Calu3 (cell line): ENCODE measurements at regions not wholly inside any gene's neighbourhood (a gene's known extent, or its start where the extent isn't known, plus 50 kb on each side); places are given as distances from the start of the nearest gene placed in this dataset.

Experiments used
- BruUV-seq: library from RNA; stranded (reverse); fragments of 400-500 nt; replicated peaks from 2 replicates; lab custom pipeline; 2021; lab: Mats Ljungman, UMichigan
- CTCF ChIA-PET: fragments of 300-600 bp; sonication (Branson Sonifier 250); formaldehyde crosslinking; loops from one replicate; lab custom pipeline; 2022; ENCODE audit warnings: antibody characterized with exemption; lab: Charles Lee
- DNase-seq: peaks from one replicate; pipeline ENCODE4 v3.0.0; 2022
- H3K27ac Mint-ChIP-seq: one replicate; pipeline ENCODE4 v1.8.0; 2022; ENCODE audit warnings: mixed read lengths; ENCODE audit not compliant: unreplicated experiment
- H3K27me3 Mint-ChIP-seq: one replicate; pipeline ENCODE4 v1.8.0; 2022; ENCODE audit warnings: mixed read lengths; ENCODE audit not compliant: unreplicated experiment
- H3K36me3 Mint-ChIP-seq: one replicate; pipeline ENCODE4 v1.8.0; 2022; ENCODE audit warnings: mild to moderate bottlenecking, moderate library complexity, mixed read lengths; ENCODE audit not compliant: insufficient read depth, unreplicated experiment
- H3K4me1 Mint-ChIP-seq: one replicate; pipeline ENCODE4 v1.8.0; 2022; ENCODE audit warnings: mild to moderate bottlenecking, low read depth, mixed read lengths; ENCODE audit not compliant: unreplicated experiment
- H3K4me3 Mint-ChIP-seq: one replicate; pipeline ENCODE4 v1.8.0; 2022; ENCODE audit warnings: mild to moderate bottlenecking, low read depth, moderate library complexity, mixed read lengths; ENCODE audit not compliant: unreplicated experiment
- H3K9me3 Mint-ChIP-seq: one replicate; pipeline ENCODE4 v1.8.0; 2022; ENCODE audit warnings: low read depth, mixed read lengths; ENCODE audit not compliant: unreplicated experiment
- intact Hi-C: fragments of 100-400 bp; cut with micrococcal nuclease; formaldehyde crosslinking; loops from one replicate; pipeline ENCODE4 v1.10.0; 2022; ENCODE audit not compliant: unreplicated experiment
- TF ChIP-seq, protein P1 (sequence below): fragments of 200-600 bp; IDR thresholded peaks from one replicate; pipeline ENCODE4 v1.8.0; 2022; ENCODE audit warnings: antibody characterized with exemption; ENCODE audit not compliant: unreplicated experiment

GRCh38 chr4:100804576-100805360 is 286.9 kb upstream of the EMCN start:
- H3K27me3 Mint-ChIP-seq: no peaks in the 10 kb centered on the region
- intact Hi-C loops: no loop called here
- no TSS peak for BruUV-seq
- H3K4me1 Mint-ChIP-seq: no peaks in the 10 kb centered on the region
- H3K27ac Mint-ChIP-seq: no peak overlapping the region
- H3K36me3 Mint-ChIP-seq: no peaks in the 10 kb centered on the region
- no peak overlapping the region for H3K4me3 Mint-ChIP-seq
- DNase-seq: no peak
- CTCF ChIA-PET: no interaction called here
- H3K9me3 Mint-ChIP-seq: no peaks in the 10 kb centered on the region
- TF ChIP-seq, protein P1, sequence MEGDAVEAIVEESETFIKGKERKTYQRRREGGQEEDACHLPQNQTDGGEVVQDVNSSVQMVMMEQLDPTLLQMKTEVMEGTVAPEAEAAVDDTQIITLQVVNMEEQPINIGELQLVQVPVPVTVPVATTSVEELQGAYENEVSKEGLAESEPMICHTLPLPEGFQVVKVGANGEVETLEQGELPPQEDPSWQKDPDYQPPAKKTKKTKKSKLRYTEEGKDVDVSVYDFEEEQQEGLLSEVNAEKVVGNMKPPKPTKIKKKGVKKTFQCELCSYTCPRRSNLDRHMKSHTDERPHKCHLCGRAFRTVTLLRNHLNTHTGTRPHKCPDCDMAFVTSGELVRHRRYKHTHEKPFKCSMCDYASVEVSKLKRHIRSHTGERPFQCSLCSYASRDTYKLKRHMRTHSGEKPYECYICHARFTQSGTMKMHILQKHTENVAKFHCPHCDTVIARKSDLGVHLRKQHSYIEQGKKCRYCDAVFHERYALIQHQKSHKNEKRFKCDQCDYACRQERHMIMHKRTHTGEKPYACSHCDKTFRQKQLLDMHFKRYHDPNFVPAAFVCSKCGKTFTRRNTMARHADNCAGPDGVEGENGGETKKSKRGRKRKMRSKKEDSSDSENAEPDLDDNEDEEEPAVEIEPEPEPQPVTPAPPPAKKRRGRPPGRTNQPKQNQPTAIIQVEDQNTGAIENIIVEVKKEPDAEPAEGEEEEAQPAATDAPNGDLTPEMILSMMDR: no peak

GRCh38 chr4:100803751-100804150 is 285.9 kb upstream of the EMCN start:
- no peak for DNase-seq

GRCh38 chr4:100799761-100800539 is 282.1 kb upstream of the EMCN start:
- no TSS peak for BruUV-seq
- H3K9me3 Mint-ChIP-seq: no peaks in the 10 kb centered on the region
- no peaks in the 10 kb centered on the region for H3K4me1 Mint-ChIP-seq

More at GRCh38 chr4:100803751-100804150, 285.9 kb upstream of the EMCN start:
- no TSS peak for BruUV-seq
- H3K9me3 Mint-ChIP-seq: no peaks in the 10 kb centered on the region
- no peak overlapping the region for H3K27ac Mint-ChIP-seq
- intact Hi-C loops: no loop called here
- no peak overlapping the region for H3K4me3 Mint-ChIP-seq
- H3K4me1 Mint-ChIP-seq: no peaks in the 10 kb centered on the region
- H3K27me3 Mint-ChIP-seq: no peaks in the 10 kb centered on the region
- CTCF ChIA-PET: no interaction called here
- no peaks in the 10 kb centered on the region for H3K36me3 Mint-ChIP-seq
- TF ChIP-seq, protein P1: no peak

DNA sequence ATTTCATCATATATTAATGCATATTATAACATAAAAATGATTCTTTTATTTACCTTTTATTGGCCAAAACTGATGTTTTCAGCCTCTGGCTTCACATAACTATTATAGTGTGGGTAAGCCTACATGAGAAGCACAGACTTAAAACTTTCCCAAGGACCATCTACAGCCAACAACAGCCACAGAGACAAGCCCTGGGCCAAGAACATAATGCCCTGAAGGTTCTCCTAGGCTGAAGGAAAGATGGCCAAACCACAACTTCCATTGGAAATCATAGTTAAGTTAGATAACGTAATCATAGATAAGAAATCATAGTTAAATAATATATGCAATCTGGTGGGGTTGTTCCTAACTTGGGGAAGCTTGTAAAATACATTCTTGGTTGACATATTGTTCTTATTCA is 280.0 kb upstream of the EMCN start:
- TF ChIP-seq, protein P1: no peak
- Mint-ChIP-seq H3K27me3 (no peaks in the 10 kb centered on the region), H3K4me3 (no peak overlapping the region), H3K36me3 (no peaks in the 10 kb centered on the region), H3K27ac (no peak overlapping the region), H3K4me1 (no peaks in the 10 kb centered on the region), H3K9me3 (no peaks in the 10 kb centered on the region)
- CTCF ChIA-PET: no interaction called here
- no TSS peak for BruUV-seq
- no peak for DNase-seq
- intact Hi-C loops: no loop called here

More at GRCh38 chr4:100799761-100800539, 282.1 kb upstream of the EMCN start:
- CTCF ChIA-PET: interaction anchor here (0.5 kb wide), 1 partner anchor 74 kb away, joined by 4 read pairs; no protein-coding TSS in a partner anchor
- TF ChIP-seq, protein P1: no peak
- intact Hi-C loops: no loop called here
- no peaks in the 10 kb centered on the region for H3K27me3 Mint-ChIP-seq
- H3K27ac Mint-ChIP-seq: no peak overlapping the region
- no peaks in the 10 kb centered on the region for H3K36me3 Mint-ChIP-seq
- no peak overlapping the region for H3K4me3 Mint-ChIP-seq
- DNase-seq: no peak
